BE2C (cell line): ENCODE measurements at regions not wholly inside any gene's neighbourhood (a gene's known extent, or its start where the extent isn't known, plus 50 kb on each side); places are given as distances from the start of the nearest gene placed in this dataset.
"Not testable (repeated sequence)": the region's sequence is repeated elsewhere in the genome, so short reads cannot be mapped to it uniquely, and the experiment has no call there.

Experiments
- DNase-seq: peaks from one replicate; pipeline ENCODE4 v3.0.0-alpha.2; 2020
- H3K27me3 ChIP-seq: fragments of 250-450 bp; sonication (Bioruptor Pico); 2 replicates; pipeline ENCODE4 v1.5.1; 2020; ENCODE audit warnings: mild to moderate bottlenecking
- H3K36me3 ChIP-seq: fragments of 250-450 bp; sonication (Bioruptor Pico); 2 replicates; pipeline ENCODE4 v1.5.1; 2020; ENCODE audit warnings: mild to moderate bottlenecking
- H3K4me1 ChIP-seq: fragments of 250-450 bp; sonication (Bioruptor Pico); 2 replicates; pipeline ENCODE4 v1.5.1; 2020
- H3K4me3 ChIP-seq: 2 replicates; pipeline ENCODE4 v1.5.1; 2011; ENCODE audit warnings: low read depth, low read length
- H3K9me3 ChIP-seq: fragments of 250-450 bp; sonication (Bioruptor Pico); 2 replicates; pipeline ENCODE4 v1.5.1; 2020
- TF ChIP-seq, protein P1 (sequence below): IDR thresholded peaks from 2 replicates; pipeline ENCODE4 v1.5.1; 2012; ENCODE audit warnings: mild to moderate bottlenecking, low read depth, low read length

GRCh38 chr1:118820864-118821263 is 167.3 kb downstream of the TBX15 start:
- DNase-seq = no peak
- no peak overlapping the region for H3K4me3 ChIP-seq
- TF ChIP-seq, protein P1, sequence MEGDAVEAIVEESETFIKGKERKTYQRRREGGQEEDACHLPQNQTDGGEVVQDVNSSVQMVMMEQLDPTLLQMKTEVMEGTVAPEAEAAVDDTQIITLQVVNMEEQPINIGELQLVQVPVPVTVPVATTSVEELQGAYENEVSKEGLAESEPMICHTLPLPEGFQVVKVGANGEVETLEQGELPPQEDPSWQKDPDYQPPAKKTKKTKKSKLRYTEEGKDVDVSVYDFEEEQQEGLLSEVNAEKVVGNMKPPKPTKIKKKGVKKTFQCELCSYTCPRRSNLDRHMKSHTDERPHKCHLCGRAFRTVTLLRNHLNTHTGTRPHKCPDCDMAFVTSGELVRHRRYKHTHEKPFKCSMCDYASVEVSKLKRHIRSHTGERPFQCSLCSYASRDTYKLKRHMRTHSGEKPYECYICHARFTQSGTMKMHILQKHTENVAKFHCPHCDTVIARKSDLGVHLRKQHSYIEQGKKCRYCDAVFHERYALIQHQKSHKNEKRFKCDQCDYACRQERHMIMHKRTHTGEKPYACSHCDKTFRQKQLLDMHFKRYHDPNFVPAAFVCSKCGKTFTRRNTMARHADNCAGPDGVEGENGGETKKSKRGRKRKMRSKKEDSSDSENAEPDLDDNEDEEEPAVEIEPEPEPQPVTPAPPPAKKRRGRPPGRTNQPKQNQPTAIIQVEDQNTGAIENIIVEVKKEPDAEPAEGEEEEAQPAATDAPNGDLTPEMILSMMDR = no peak

DNA sequence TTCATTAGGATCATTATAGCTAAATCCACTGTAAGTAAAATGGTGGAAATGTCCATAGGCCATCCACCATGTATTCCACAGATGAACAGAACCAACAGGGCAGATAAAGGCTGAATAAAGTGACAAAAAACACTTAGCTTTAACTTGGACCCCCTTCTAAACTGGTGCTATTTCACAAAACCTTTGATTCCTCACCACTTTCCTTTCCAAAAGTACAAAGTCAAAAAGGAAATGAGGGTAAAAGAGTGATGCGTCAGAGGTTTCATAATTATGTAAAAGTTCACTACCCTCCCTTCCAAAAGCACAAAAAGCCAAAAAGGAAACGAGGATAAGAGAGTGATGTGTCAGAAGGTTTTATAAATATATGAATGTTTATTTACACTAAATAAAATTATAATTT is 172.2 kb downstream of the TBX15 start:
- H3K36me3 ChIP-seq = no peaks in the 10 kb centered on the region
- TF ChIP-seq, protein P1 = no peak
- DNase-seq = no peak
- H3K4me1 ChIP-seq = no peaks in the 10 kb centered on the region
- no peaks in the 10 kb centered on the region; the same call in 1 of the 2 replicates for H3K9me3 ChIP-seq
- H3K4me3 ChIP-seq = no peak overlapping the region
- H3K27me3 ChIP-seq = no peaks in the 10 kb centered on the region

More at GRCh38 chr1:118820864-118821263, 167.3 kb downstream of the TBX15 start:
- Histone ChIP-seq H3K27me3 (no peaks in the 10 kb centered on the region), H3K9me3 (no peaks in the 10 kb centered on the region), H3K4me1 (no peaks in the 10 kb centered on the region), H3K36me3 (no peaks in the 10 kb centered on the region)

- Histone ChIP-seq H3K27me3 (no peaks in the 10 kb centered on the region), H3K36me3 (no peaks in the 10 kb centered on the region), H3K4me1 (no peaks in the 10 kb centered on the region), H3K4me3 (no peak overlapping the region), H3K9me3 (no peaks in the 10 kb centered on the region; the same call in 1 of the 2 replicates)
- TF ChIP-seq, protein P1 = no peak
- no peak for DNase-seq
Measured at GRCh38 chr1:118812555-118812954, 175.6 kb downstream of the TBX15 start.

DNA sequence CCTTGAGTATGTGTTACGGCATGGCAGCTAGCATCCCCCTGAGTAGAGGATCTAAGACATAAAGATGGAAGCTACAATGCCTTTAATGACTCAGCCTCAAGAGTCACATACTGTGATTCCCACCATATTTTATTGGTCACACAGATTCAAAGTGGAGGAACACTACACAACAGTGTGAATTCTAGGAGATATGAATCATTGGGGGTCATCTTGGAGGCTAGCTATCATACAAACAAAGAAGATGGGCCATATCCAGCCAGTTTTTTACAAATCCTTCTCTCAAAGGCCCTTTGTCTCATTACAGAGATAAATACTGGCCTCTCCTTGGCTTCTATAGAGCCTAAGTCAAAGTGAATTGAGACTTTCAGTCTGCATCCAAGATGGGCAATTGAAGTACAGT is 177.0 kb downstream of the TBX15 start:
- no peaks in the 10 kb centered on the region for H3K4me1 ChIP-seq
- no peaks in the 10 kb centered on the region for H3K27me3 ChIP-seq
- DNase-seq = no peak
- H3K9me3 ChIP-seq = no peaks in the 10 kb centered on the region; the same call in 1 of the 2 replicates
- H3K36me3 ChIP-seq = no peaks in the 10 kb centered on the region
- H3K4me3 ChIP-seq = no peak overlapping the region
- TF ChIP-seq, protein P1 = no peak

- H3K4me3 ChIP-seq = no peak overlapping the region
- no peaks in the 10 kb centered on the region for H3K4me1 ChIP-seq
- H3K9me3 ChIP-seq = no peaks in the 10 kb centered on the region; the same call in 1 of the 2 replicates
- H3K36me3 ChIP-seq = no peaks in the 10 kb centered on the region
- DNase-seq = no peak
- H3K27me3 ChIP-seq = no peaks in the 10 kb centered on the region
- TF ChIP-seq, protein P1 = no peak
Measured at GRCh38 chr1:118809586-118809985, 178.6 kb downstream of the TBX15 start.

DNA sequence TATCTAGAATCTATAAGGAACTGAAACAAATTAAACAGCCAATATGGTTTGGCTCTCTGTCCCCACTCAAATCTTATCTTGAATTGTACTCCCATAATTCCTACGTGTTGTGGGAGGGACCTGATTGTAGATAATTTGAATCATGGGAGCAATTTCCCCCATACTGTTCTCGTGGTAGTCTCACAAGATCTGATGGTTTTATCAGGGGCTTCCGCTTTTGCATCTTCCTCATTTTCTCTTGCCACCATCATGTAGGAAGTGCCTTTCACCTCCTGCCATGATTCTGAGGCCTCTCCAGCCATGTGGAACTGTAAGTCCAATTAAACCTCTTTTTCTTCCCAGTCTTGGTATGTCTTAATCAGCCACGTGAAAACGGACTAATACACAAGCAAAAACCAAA is 185.0 kb downstream of the TBX15 start:
- H3K27me3 ChIP-seq, DNase-seq, H3K36me3 ChIP-seq, H3K4me1 ChIP-seq, H3K4me3 ChIP-seq, H3K9me3 ChIP-seq: not testable (repeated sequence)
